GM21723 (cell line): ENCODE measurements at regions not wholly inside any gene's neighbourhood (a gene's known extent, or its start where the extent isn't known, plus 50 kb on each side); places are given as distances from the start of the nearest gene placed in this dataset.

Source experiments
- ATAC-seq: cut with Tn5 transposase; IDR thresholded peaks from one replicate; pipeline ENCODE4 v1.9.1; 2021; ENCODE audit warnings: mild to moderate bottlenecking, moderate library complexity; ENCODE audit not compliant: unreplicated experiment

GRCh38 chr12:24608108-24608507 is 340.8 kb downstream of the BCAT1 start:
- ATAC-seq = no peak

DNA sequence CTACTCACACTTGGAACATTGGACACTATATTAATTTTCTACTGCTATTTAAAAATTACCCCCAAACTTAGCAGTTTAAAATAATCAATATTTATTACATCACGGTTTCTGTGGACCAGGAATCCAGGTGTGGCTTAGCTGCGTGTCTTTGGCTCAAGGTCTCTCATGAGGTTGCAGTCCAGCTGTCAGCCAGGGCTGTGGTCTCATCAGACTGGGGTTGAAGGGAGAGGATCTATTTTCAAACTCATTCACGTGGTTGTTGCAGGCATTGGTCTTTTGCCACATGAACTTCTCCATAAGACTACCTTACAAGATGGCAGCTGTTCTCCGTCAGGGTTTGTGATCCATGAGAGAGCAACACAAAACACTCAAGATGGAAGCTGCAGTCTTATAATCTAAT is 343.0 kb downstream of the BCAT1 start:
- ATAC-seq = no peak

DNA sequence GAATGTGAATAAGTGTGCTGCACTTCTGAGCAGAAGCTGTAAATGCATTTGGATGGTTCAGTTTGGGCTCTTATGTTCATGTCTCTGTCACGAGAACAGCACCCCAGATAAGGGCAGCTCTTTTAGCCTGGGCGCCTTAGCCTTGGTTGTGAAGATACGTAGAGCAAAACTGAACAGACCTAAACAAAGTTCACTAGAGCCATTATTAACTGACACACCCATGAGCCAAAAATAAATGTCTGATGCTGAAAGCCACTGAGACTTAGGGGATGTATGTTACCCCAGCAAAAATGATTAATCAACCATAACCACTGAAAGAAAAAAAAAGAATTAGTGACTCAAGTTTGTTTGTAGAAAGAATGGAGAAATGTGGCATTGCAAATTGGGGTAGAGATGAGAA is 343.4 kb downstream of the BCAT1 start:
- no peak for ATAC-seq

GRCh38 chr12:24603371-24603770 is 345.5 kb downstream of the BCAT1 start:
- ATAC-seq = no peak

GRCh38 chr12:24600996-24601395 is 347.9 kb downstream of the BCAT1 start:
- no peak for ATAC-seq

DNA sequence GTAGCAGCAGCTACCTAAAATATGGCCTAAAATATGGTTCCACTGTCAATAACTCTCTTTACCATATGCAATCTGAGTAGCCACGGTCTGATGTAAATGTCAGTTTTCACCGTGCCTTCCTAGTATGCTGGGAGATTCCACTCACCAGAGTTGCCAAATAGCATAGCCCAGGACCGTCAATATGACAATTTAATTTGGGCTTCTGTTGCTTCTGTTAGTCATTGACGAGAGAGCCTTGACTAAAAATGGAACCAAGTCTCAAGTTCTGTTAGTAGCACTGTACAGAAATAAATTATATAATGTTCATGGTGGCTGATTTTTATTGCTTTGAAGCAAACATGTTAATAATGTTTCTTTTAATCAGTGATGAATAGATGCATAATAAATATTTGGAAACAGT is 348.4 kb downstream of the BCAT1 start:
- ATAC-seq = no peak

DNA sequence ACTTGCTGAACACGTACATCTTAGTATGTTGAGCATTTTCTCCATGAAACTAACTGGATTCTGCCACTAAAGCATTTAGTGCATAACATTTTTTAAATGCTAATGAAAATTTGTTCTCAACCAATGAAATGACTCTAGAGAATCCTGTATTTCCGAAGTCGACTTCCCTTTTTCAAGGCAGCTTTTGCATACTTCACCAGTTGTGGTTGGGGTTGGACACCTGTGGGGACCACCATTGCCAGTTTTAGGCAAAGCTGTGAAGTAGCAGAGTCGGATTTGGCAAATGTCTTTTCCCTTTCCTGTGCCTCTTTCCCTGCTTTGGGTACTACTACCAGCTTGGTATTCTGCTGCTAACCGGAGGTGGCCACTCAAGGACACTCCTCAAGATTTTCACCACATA is 349.2 kb downstream of the BCAT1 start:
- ATAC-seq = no peak

DNA sequence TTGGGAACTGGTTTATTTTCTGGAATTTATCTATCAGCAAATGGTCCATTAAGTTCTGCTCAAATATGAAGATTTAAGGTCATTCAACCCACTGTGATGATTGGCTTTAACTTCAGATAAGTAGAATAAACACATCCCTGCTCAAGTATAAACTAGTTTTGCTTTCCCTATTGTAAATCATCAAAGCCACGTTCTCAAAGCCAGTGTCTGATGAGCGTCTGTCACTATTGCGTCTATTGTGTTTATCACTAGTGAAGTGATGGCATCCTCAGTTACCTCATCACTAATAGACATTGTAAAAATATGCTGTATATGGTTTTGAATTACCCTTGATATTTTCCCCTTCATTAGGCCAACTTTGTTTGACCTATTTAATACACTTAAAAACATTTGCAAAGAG is 351.3 kb downstream of the BCAT1 start:
- ATAC-seq = no peak

DNA sequence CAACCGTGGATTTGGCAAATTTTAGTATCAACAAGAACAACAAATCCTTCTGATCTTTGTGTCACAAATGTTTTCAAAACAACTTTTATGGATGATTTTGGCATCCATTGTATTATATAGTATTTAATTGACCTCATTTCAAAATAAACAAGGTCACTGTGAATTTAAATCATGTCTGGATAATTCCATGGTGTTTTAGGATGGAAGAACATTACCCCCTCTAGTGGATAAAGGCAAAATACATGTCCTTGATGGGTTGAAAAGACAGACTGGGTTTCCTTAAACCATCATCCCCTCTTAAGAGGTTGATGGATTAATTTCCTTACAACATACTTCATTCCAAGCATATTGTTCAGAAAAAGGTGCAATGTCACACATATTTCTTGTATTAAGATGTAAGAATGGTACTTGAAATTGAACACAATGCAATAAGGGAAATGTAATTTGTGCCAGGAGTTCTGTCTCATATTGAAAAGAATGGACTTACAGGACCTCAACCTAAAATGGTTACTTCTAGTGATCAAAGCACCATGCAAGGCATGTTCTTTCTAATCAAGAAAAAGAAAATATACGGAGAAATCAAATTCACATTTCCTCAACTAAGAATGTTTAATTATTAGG is 352.0 kb downstream of the BCAT1 start:
- no peak for ATAC-seq

DNA sequence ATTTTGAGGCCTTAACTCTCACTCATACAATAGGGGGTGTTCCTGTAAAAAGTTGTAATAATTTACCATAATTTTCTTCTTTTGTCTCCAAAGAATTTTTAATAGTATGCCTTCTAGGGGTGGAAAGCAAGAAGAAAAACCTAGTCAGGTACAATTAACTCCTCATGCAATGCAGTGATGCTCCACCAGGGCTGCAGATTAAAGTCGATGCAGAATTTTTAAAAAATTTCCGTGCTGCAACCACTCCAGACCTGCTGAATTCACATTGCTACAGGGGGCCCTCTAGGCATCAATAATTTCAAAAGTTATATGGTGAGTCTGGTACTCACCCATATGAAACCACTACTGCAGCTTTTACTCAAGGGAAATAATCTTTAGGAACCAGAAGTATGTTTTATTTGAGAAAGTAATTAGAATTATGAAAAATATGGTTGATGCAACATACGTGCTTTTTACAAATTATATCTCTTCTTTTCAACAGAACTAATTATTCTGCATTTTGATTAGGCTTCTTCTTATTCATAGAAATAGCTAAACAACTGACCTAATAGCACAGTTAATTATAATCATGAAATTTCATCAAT is 353.2 kb downstream of the BCAT1 start:
- no peak for ATAC-seq

- ATAC-seq = no peak
Observed at GRCh38 chr12:24591715-24592440, 357.0 kb downstream of the BCAT1 start.

- no peak for ATAC-seq
Observed at GRCh38 chr12:24591079-24591626, 357.7 kb downstream of the BCAT1 start.

GRCh38 chr12:24586293-24586692 is 362.6 kb downstream of the BCAT1 start:
- ATAC-seq = no peak

DNA sequence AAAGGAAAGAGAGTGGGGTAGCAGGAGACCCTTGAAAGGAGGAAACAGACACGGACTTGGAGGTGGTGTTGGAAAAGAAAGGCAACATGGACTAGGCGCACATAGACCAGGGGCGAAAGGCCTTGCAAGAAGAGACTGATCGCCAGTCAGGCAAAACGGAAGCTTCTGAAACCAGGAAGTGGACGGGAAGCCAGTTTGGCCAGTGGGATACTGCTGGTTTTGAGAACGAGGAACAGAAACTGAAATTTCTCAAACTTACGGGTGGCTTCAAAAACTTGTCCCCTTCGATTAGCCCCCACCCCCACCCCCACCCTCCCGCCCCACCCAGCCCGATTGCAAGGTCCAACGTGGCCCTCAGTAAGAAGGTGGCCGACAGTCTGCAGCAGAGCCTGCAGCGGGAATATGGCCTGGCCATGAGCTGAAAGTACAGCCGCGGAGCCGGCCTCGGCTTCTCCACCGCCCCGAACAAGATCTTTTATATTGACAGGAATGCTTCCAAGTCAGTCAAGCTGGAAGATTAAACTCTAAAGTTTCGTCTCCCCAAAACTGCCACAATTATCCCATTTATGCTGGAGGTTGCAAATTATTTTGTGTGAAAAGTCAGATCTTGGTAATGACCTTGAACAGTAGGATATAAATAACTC is 364.7 kb downstream of the BCAT1 start:
- no peak for ATAC-seq

- ATAC-seq = no peak
Observed at GRCh38 chr12:24582954-24583601, 365.8 kb downstream of the BCAT1 start.

DNA sequence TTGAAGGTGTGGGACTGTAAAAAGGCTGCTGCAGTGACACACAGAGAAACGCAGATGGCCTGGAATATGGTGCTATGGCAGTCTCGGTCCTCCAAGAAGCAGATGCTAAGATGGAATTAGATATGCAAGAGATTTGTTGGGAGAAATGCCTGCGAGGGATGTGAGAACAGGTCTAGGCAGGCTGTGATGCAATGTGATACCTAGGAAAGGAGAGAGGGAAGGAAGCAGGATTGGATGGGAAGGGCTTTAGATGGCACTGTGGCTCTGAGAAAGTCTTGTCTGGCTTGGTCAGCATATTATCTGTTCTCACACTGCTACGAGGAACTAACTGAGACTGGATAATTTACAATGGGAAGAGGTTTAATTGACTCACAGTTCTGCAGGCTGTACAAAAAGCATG is 374.4 kb downstream of the BCAT1 start:
- no peak for ATAC-seq

DNA sequence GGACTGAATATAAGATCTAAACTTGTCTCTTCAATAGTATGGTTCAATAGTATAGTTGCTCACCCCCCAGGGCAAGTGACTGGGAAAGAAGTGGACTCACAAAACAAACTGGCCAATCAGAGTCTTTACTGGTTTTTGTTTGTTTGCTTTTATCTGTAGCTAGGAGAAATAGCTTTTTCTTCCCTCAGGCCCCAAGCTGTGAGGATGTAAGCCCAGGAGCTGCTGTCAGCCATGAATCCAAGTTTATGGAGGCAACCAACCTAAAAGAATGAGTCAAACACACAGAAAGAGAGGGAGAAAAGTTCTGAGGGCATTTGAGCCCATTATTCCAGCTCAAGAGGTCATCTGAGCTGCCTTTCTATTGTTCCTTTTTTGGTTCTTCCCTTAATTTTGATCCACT is 375.3 kb downstream of the BCAT1 start:
- no peak for ATAC-seq

DNA sequence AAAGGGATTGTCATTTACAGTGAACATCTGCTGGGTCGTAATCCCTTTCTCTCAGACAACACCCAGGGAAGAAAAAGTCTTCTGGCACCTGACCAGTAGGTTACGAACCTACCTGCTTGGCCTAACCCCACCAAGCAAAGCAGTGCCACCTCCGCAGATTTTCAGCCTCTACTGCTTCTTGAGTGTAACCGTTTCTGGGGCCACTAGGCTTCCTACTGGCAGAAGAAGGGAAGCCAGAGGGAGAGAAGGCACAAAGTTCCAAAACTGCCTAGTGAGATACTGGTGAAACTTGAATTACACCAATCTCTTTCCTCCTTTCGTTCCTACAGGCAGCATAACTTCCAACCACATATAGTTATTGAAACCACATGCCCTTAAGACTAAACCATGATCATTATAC is 383.6 kb downstream of the BCAT1 start:
- ATAC-seq = no peak

GRCh38 chr12:24562771-24563431 is 386.0 kb downstream of the BCAT1 start:
- no peak for ATAC-seq

GRCh38 chr12:24561882-24562770 is 386.8 kb downstream of the BCAT1 start:
- ATAC-seq = no peak
